Loucy (cell line): ENCODE measurements at regions not wholly inside any gene's neighbourhood (a gene's known extent, or its start where the extent isn't known, plus 50 kb on each side); places are given as distances from the start of the nearest gene placed in this dataset.

Experiments used
- CTCF ChIP-seq: fragments of 200-600 bp; sonication (generic); conservative IDR thresholded peaks from 2 replicates; pipeline ENCODE4 v1.5.1; 2014; ENCODE audit warnings: mild to moderate bottlenecking, antibody characterized with exemption, low read length
- EZH2phosphoT487 ChIP-seq: fragments of 200-600 bp; IDR thresholded peaks from 2 replicates; pipeline ENCODE4 v1.6.1; 2018; ENCODE audit warnings: antibody characterized with exemption, mild to moderate bottlenecking, moderate library complexity, borderline replicate concordance

GRCh38 chr10:78828647-78829539 lies 239.9 kb upstream of the ZMIZ1 start:
- TF ChIP-seq CTCF: no peak
- no peak for TF ChIP-seq EZH2phosphoT487
